Uterus (tissue), 3 donors: ENCODE measurements at regions not wholly inside any gene's neighbourhood (a gene's known extent, or its start where the extent isn't known, plus 50 kb on each side); places are given as distances from the start of the nearest gene placed in this dataset.

Experiments
- DNase-seq, 2 donors: peaks; one replicate each; pipeline ENCODE4 v3.0.0-alpha.2; 2019 to 2020
- H3K27ac ChIP-seq, 2 donors: fragments of 200-600 bp; sonication (generic); 1 replicate in 1 of 2; 2 replicates in 1 of 2; pipeline ENCODE4 v1.5.1; 2016 to 2018
- H3K27me3 ChIP-seq, 2 donors: fragments of 200-600 bp; sonication (generic); one replicate each; pipeline ENCODE4 v1.5.1; 2018 to 2019; ENCODE audit warnings: control low read depth in 1 of 2
- H3K36me3 ChIP-seq, 2 donors: fragments of 200-600 bp; sonication (generic); one replicate each; pipeline ENCODE4 v1.5.1; 2019; ENCODE audit warnings: control low read depth in 1 of 2
- H3K4me1 ChIP-seq, 2 donors: fragments of 200-600 bp; sonication (generic); one replicate each; pipeline ENCODE4 v1.5.1; 2018 to 2019; ENCODE audit warnings: control low read depth in 1 of 2
- H3K4me3 ChIP-seq, 2 donors: fragments of 200-600 bp; sonication (generic); 1 replicate in 1 of 2; 2 replicates in 1 of 2; pipeline ENCODE4 v1.5.1; 2018 to 2019; ENCODE audit warnings: mild to moderate bottlenecking in 1 of 2
- H3K9me3 ChIP-seq, 2 donors: fragments of 200-600 bp; sonication (generic); one replicate each; pipeline ENCODE4 v1.5.1; 2019; ENCODE audit warnings: control low read depth in 1 of 2
- CTCF ChIP-seq, 4 experiments: fragments of 200-600 bp in 2 of 4; fragments of 450-650 bp in 2 of 4; sonication (generic) in 2 of 4; IDR thresholded peaks; one replicate each; pipeline ENCODE4 v1.5.1; 2016 to 2019; ENCODE audit warnings: antibody characterized with exemption in 4 of 4, mild to moderate bottlenecking in 2 of 4, moderate library complexity in 1 of 4
- POLR2A ChIP-seq, 2 donors: fragments of 450-650 bp; IDR thresholded peaks; one replicate each; pipeline ENCODE4 v1.6.1; 2016; ENCODE audit warnings: antibody characterized with exemption in 2 of 2, mild to moderate bottlenecking in 1 of 2, moderate library complexity in 1 of 2
- intact Hi-C: fragments of 100-400 bp; cut with DNase I; formaldehyde crosslinking; loops from one replicate; pipeline ENCODE4 v1.15.1; 2023; ENCODE audit warnings: low total_unique reads
- donor health status: DM: yes; HTN: yes; CAD: no.

DNA sequence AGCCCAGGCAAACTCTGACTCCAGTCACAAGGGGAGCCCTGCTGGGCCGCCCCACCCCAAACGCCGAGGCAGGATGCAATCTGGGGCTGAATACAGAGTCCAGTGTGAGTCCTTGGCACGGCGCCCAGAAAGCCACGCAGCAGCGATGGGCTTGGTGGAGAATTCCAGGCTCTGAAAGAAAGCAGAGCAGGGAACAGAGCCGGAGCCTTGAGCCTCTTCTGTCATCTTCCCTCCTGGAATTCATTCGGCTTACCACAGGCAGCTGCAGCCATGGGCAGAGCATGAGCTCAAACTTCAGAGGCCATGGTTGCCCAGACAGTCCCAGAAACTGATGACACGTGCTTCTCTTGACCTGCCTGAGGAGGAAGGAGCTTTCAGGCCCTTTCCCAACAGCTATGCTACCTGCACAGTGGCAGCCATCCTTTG, 441.1 kb upstream of the JARID2 start:
- no peaks in the 10 kb centered on the region for H3K36me3 ChIP-seq
- intact Hi-C loops = no loop called here
- H3K27ac ChIP-seq = no peak overlapping the region
- H3K4me1 ChIP-seq = peaks cover 0 to 3% of the 10 kb centered on the region in 2 donors
- H3K27me3 ChIP-seq = no peaks in the 10 kb centered on the region
- DNase-seq = peak; percentile 76 to 80
- TF ChIP-seq POLR2A (IDR thresholded peaks at IDR 0.05) = no peak
- no peak for TF ChIP-seq CTCF (IDR thresholded peaks at IDR 0.05)
- H3K4me3 ChIP-seq = no peak overlapping the region
- no peaks in the 10 kb centered on the region for H3K9me3 ChIP-seq

DNA sequence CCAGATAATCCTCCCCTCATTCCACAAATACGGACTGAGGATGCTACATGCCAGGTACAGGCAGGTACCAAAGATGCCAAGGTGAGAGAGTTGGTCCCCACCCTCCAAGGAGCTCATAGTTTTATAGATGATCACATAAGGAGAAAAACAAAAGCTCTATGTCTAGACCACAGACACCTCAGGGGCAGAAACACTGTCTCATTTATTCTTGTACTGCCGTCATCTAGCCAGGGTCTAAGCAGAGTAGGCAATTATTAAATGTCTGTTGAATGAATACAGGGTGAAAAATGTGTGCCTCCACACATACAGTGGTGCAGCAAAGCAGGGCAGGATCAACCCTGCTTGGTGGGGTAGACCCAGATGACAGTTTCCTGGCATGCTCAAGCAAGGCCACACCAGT, 439.8 kb upstream of the JARID2 start:
- no peaks in the 10 kb centered on the region for H3K9me3 ChIP-seq
- H3K36me3 ChIP-seq = no peaks in the 10 kb centered on the region
- no peak overlapping the region for H3K27ac ChIP-seq
- DNase-seq = no peak
- peaks cover 0 to 3% of the 10 kb centered on the region in 2 donors for H3K4me1 ChIP-seq
- no peaks in the 10 kb centered on the region for H3K27me3 ChIP-seq
- intact Hi-C loops = no loop called here
- no peak for TF ChIP-seq POLR2A (IDR thresholded peaks at IDR 0.05)
- no peak for TF ChIP-seq CTCF (IDR thresholded peaks at IDR 0.05)
- no peak overlapping the region for H3K4me3 ChIP-seq

DNA sequence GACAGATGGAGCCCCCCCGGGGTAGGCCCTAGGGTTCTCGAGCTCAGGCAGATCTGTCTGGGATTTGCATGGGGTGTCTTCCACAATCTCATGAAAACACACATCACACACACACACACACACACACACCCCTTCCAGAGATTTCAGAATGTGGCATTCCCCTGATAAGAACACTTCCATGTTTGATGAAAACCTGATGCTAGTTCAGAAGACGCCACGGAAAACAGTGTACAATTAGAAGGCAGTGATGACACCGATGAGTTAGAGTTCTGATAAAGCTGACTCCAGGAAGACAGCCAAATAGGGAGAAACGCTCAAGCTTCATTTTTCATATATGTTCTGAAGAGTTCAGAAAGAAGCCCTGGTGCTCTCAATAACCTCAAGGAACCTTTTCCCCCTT, 438.7 kb upstream of the JARID2 start:
- Histone ChIP-seq H3K27ac (no peak overlapping the region), H3K4me3 (no peak overlapping the region), H3K36me3 (no peaks in the 10 kb centered on the region), H3K9me3 (no peaks in the 10 kb centered on the region), H3K4me1 (peaks cover 0 to 3% of the 10 kb centered on the region in 2 donors), H3K27me3 (no peaks in the 10 kb centered on the region)
- no peak for DNase-seq
- TF ChIP-seq POLR2A (IDR thresholded peaks at IDR 0.05) (no peak), CTCF (IDR thresholded peaks at IDR 0.05) (no peak)
- intact Hi-C loops = no loop called here

DNA sequence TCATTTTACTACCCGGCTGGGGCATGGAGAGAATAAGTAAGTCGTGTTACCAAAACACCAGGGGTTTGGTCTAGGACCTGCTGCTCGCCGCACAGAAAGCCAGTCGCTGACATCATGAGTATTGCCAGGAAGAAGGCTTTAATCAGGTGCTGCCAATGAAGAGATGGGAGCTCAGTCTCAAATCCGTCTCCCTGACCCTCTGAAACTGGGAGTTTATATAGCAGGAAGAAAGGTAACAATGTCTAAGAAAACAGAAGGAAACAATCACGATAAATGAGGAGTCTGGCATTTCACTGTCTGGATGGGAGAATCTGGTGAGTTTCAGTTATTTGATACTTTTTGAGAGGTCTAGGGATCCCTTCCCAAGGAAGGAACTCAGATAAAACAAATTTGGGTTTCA, 437.9 kb upstream of the JARID2 start:
- intact Hi-C loops = no loop called here

GRCh38 chr6:14810021-14810420, 435.8 kb upstream of the JARID2 start:
- no peak for DNase-seq
- Histone ChIP-seq H3K27ac (no peak overlapping the region), H3K4me3 (no peak overlapping the region), H3K9me3 (no peaks in the 10 kb centered on the region), H3K27me3 (no peaks in the 10 kb centered on the region), H3K4me1 (no peaks in the 10 kb centered on the region), H3K36me3 (no peaks in the 10 kb centered on the region)
- intact Hi-C loops = no loop called here
- TF ChIP-seq CTCF (IDR thresholded peaks at IDR 0.05) = no peak
- no peak for TF ChIP-seq POLR2A (IDR thresholded peaks at IDR 0.05)

More for the DNA sequence above, 437.9 kb upstream of the JARID2 start:
- Histone ChIP-seq H3K36me3 (no peaks in the 10 kb centered on the region), H3K4me3 (no peak overlapping the region), H3K27me3 (no peaks in the 10 kb centered on the region), H3K4me1 (peaks cover 0 to 3% of the 10 kb centered on the region in 2 donors), H3K27ac (no peak overlapping the region), H3K9me3 (no peaks in the 10 kb centered on the region)
- DNase-seq = no peak
- TF ChIP-seq CTCF (IDR thresholded peaks at IDR 0.05) (no peak), POLR2A (IDR thresholded peaks at IDR 0.05) (no peak)
